IPS-18c (cell line): ENCODE measurements at regions not wholly inside any gene's neighbourhood (a gene's known extent, or its start where the extent isn't known, plus 50 kb on each side); places are given as distances from the start of the nearest gene placed in this dataset.
"Not testable (repeated sequence)": the region's sequence is repeated elsewhere in the genome, so short reads cannot be mapped to it uniquely, and the experiment has no call there.

Experiments
- H3K4me3 ChIP-seq: 2 replicates; pipeline ENCODE4 v1.7.0; 2013; ENCODE audit warnings: low read depth, mild to moderate bottlenecking, low read length, moderate library complexity; ENCODE audit not compliant: insufficient read depth
- H3K9me3 ChIP-seq: one replicate; pipeline ENCODE4 v1.6.1; 2013; ENCODE audit warnings: mild to moderate bottlenecking, low read length, moderate library complexity; ENCODE audit not compliant: control insufficient read depth, insufficient read depth

DNA sequence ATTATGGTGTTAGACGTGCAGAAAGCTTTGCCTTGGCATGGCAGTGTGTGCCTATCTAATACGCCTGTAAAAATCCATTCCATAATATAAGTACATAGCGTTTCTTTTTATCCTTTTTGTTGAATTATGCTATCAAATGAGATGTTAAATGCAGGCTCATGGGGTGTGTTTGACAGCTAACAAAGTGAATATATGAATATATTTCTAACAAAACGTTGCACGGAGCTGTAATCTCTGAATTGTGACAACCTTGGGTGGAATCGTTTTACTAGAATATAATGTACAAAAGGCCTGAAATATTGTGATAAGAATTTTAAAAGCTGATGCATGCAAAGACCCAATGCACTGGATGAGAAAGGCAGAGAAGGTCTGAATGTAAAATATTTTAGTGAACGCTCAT is 763.7 kb upstream of the TMEM132C start:
- Histone ChIP-seq H3K4me3 (no peak overlapping the region), H3K9me3 (no peaks in the 10 kb centered on the region)

DNA sequence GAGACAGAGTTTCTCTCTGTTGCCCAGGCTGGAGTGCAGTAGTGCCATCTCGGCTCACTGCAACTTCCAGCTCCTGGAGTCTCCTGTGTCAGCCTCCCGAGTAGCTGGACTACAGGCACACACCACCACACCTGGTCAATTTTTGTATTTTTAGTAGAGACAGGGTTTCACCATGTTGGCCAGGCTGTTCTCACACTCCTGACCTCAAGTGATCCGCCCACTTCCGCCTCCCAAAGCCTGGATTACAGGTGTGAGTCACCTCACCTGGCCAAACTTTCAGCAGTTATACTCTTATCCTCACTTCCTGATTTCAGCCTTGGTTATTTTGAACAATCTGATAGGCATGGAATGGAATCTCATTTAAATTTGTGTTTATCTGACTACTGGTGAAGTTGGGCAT is 763.0 kb upstream of the TMEM132C start:
- H3K9me3 ChIP-seq, H3K4me3 ChIP-seq: not testable (repeated sequence)

DNA sequence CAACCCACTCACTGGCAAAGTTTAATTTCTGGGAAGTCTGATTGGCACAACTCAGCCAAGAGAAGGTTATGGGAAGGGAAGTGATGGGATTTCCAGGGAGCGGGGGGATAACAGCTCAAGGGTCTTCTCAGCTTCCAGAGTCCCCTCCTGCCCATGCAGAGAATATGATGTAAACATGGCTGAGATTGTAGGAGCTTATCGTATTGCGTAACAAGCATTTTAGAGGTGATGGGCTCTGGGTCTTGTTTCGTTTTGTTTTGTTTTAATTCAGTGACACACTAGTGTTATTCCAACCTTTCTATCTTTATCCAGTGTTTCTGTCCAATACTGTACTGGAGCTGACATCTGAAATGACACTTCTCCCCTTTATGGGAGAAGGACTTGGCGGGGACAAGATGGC is 762.1 kb upstream of the TMEM132C start:
- Histone ChIP-seq H3K9me3 (no peaks in the 10 kb centered on the region), H3K4me3 (no peak overlapping the region)

DNA sequence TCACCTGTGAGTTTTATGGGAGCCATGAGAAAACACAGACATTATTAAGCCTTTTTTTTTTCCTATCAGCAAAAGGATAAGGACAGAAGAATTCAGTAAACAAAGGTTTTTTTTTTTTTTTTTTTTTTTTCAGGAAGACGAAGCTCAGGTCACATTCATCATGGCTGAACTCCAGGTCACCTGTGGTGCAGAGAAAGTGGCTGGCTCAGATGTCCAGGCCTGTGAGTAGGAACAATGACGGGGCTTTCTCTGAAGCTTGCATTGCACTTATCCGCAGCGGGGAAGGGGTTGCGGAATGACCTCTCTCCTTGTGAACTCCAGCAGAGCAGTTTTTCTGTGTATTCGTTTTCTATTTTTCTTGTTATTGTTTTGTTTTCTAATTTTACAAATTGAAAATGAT is 759.6 kb upstream of the TMEM132C start:
- no peaks in the 10 kb centered on the region for H3K9me3 ChIP-seq
- H3K4me3 ChIP-seq = no peak overlapping the region

DNA sequence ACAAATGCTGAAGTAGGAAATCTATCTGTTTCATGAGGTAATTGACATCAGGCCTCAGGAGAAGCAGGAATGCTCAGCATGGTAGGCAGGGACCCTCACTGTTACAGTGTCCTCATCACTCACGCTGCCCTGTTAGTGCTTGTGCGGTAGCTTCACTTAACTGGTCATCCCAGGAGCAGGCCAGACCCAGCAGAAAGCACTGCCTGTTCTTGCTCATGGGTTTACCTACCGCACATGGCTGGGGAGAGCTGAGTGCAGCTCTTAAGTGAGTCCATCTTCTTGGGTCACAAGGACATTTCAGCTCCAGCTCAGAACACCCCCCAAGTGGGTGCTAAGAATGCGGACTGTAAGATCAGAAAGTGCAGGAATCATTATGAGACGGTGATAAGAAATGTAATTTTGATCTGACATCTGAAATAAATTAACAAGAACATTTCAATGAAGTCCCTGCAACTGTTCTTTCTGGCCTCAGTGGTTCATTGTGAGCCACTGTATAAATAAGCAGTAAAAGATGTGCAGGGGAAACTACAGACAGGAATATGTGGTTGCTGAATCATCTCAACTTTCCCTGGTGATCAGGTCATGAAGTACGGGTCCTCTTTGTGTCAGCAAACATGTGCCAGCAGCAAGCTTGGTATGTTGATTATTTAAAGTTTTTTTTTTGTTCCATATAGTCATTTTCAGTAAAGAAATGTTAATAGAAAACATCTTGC is 757.7 kb upstream of the TMEM132C start:
- Histone ChIP-seq H3K9me3 (no peaks in the 10 kb centered on the region), H3K4me3 (no peak overlapping the region)

DNA sequence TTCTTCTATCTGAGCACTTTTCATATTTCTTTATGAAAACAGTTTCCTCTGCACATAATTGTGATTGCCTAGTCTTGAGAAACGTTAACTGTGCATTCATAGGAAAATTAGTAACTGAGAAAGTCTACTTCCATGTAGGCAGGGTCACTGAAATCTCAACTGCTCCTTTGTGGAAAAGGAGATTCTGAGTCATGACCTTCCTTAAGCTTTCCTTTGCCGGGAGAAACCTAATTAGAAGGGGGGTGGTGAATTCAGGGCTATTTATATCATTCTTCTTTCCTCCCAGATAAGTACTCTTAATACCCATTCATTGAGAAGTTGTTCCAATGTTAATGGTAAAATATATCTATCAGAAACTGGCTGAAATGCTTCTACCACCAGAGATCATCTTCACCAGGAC is 751.0 kb upstream of the TMEM132C start:
- Histone ChIP-seq H3K9me3 (no peaks in the 10 kb centered on the region), H3K4me3 (no peak overlapping the region)

DNA sequence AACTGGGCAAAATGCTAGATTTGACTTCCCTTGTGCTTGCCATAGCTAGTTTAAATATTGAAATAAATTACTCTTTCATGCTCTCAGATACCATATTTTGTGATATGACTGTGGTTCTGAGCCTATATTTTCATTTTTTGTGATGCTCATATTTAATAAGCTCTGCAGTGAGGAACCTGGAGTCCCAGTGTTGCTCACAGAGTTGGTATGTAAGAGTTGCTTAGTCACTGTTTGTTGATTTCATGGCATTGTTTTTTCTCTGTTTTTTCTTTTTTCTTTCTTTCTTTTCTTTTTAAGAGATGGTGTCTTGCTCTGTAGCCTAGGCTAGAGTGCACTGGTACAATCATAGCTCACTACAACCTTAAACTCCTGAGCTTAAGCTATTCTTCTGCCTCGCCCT is 750.5 kb upstream of the TMEM132C start:
- no peaks in the 10 kb centered on the region for H3K9me3 ChIP-seq
- H3K4me3 ChIP-seq = no peak overlapping the region

DNA sequence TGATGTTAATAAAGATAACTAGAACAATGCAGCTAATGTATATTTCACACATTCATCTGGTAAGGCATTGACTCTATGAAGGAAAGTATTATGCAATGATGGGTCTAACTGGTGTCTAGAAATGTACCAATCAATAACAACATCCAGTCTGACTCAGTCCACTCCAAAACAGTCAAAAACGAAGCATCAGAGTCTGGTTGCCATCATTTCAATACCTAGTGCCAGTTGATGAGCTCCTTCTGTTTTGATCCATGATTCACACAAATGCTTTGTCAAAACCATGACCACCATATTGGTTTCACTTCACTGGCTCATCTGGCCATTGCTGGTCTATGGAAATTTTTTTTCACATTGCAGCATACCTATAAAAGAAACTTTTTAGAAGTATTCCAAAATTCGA is 747.2 kb upstream of the TMEM132C start:
- no peaks in the 10 kb centered on the region for H3K9me3 ChIP-seq
- H3K4me3 ChIP-seq = no peak overlapping the region

DNA sequence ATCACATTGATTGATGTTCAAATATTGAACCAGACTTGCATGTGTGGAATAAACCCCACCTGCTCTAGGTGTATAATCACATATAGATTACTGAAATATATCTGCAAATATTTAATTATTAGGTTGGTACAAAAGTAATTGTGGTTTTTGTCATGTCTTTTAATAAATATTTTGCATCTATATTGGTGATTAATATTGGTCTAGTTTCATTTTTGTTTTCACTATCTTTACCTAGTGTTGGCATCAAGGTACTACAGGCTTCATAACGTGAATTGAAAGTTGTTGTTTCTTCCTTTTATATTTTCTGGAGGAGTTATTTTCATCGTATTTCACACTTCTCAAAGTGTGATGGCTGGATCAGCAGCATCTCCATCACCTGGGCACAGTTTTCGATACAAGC is 740.0 kb upstream of the TMEM132C start:
- Histone ChIP-seq H3K9me3 (no peaks in the 10 kb centered on the region), H3K4me3 (no peak overlapping the region)

DNA sequence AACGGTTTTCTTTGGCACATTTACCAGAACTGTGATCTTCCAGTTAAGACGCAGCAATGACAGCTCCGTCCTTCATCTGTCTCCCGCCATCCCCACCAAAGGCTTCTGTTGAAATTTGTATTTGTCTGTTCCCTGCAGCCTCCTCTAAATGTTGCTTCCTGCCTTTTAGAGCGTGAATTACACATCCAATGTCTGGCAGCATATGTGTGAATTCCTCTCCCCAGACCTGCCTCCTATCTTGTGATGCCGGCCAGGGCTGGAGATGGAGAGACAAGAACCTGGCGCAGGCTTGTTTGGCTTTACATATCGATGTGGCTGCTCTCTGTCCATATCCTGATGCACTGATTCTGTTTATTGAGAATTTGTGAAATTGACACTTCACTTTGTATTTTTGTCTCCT is 738.4 kb upstream of the TMEM132C start:
- Histone ChIP-seq H3K4me3 (no peak overlapping the region), H3K9me3 (no peaks in the 10 kb centered on the region)

DNA sequence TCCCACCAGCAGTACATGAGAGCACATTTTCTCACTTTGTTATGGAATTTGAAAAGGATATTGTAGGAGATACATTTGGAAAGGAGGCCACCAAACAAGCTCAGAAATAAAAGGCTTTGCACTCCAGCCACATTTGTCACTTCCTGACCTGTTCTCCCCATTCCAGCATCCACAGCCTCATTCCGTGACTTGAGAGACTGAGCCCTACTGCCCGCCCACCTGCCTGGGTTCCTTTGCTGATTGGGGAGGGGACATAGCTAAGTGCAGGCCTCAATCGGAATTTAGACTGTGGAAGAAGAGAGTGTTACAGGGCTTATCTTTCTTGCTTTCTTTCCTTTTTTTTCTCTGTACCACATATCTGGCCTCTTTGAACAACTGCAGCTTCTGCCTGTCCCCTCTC is 735.4 kb upstream of the TMEM132C start:
- Histone ChIP-seq H3K9me3 (no peaks in the 10 kb centered on the region), H3K4me3 (no peak overlapping the region)

DNA sequence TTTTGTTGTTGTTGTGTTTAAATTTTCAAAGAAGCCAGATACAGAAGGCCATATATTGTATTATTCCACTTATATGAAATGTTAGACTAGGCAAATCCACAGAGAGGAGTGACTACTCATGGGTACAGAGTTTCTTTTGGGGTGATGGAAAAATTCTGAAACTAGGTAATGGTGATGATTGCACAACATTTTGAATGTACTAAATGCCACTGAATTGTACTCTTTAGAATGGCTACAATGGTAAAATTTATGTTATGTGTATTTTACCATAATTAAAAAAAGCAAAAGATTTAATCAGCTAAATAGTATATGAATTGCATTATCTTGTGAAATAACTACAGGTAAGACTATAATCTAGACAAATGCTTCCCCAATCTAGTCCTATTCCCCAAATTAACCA is 733.6 kb upstream of the TMEM132C start:
- H3K4me3 ChIP-seq = no peak overlapping the region
- H3K9me3 ChIP-seq = no peaks in the 10 kb centered on the region

DNA sequence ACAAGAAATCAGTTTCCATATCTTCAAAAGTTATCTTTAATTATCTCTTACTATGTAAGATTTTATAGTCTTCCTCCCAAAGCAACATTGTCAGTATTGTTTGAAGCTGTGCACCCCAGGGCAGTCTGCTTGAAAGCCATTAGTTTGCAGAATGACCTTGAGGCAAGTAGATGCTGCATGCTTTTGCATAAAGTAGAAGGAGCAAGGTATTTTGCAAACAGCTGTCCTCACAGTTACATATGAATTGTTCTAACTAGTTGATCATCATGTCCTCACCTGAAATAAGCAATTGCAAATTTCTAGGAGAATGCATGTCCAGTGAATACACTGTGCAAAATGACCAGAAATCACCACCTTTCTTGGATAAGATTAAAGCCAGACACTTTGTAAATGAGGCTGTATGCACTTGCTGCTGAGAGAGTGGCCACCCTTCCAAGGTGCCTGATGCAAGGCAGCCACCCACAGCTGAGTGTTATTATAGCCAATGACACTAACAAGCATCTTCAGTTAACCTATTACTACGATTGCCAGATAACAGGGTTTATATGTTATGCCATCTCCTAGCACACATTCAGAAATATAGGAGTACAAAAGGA is 730.0 kb upstream of the TMEM132C start:
- no peak overlapping the region for H3K4me3 ChIP-seq
- H3K9me3 ChIP-seq = no peaks in the 10 kb centered on the region

DNA sequence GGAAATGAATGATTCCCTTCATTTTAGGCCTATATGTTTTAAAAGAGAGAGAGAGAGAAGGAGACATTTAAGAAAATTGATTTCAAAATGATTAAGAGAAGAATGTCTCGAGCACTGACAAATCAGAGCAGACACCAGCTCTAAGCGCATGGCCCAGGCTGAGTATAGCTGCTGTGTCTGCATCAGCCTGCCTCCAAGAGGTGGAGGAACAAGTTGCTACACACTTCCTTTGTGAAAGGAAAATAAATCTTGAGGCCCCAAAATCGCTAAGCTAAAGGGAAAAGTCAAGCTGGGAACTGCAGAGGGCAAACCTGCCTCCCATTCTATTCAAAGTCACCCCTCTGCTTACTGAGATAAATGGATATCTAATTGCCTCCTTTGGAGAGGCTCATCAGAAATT is 728.7 kb upstream of the TMEM132C start:
- no peak overlapping the region for H3K4me3 ChIP-seq
- no peaks in the 10 kb centered on the region for H3K9me3 ChIP-seq

DNA sequence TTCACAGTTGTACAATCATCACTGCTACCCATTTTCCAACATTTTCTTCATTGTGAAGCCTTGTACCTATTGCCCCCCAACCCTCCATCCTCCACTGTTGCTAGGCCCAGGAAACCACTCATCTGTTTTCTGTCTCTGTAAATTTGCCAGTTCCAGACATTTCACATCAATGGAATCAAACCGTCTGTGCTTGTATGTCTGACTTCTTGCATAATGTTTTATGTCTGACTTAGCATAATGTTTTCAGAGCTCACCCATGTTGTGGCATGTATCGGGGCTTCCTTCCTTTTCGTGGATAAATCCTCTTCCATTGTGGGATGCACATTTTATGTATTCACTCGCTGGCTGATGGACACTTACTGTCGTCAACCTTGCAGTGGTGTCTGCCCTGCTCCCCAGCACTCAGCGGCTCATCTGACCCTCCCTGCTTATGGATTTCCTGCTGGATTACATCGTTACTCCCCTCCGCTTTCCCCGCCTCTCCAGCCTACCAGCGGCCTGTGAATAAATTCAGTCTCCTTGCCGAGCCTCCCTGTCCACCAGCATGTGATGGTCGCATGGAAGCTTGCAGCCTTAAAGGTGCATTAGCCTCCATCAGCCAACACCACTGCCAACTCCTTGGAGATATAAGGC is 727.6 kb upstream of the TMEM132C start:
- no peaks in the 10 kb centered on the region for H3K9me3 ChIP-seq

DNA sequence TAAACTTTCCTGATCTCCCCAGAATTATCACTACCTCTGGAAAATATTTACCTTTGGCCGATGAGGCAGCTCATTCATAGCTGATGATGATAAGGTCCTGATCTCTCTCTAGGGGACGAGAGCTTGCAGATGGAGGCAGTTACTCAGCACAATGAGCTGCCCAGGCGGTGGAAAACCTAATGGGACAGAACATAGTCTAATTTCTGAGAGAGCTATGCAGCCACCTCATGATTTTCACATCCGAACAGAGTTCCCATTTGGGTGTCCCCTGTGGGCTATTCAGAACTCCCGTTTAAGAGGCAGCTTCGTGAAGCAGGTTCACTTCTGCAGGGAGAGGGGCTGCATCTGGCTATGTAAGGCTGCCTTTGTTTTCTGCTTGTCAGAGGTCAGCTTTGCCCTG is 724.6 kb upstream of the TMEM132C start:
- Histone ChIP-seq H3K9me3 (no peaks in the 10 kb centered on the region), H3K4me3 (no peak overlapping the region)

More for the DNA sequence above, 727.6 kb upstream of the TMEM132C start:
- no peak overlapping the region for H3K4me3 ChIP-seq

DNA sequence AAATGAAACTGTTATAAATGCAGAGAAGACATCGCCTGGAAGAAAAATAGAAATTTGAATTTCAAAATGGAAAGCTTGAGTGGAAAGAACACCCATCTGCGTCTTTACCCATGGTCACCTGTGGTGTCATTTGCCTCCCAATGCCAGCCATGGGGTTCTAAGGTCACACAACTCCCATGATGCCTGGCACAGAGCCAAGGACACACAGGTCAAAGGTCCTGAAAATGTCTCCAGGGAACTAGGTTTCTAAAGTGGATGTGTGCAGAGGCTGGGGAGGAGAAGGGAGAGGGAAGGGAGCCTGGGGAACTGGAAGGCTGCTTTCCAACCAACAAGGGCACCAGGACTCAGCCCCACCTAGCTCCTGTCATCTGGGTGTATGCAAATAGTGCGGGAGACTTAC is 724.0 kb upstream of the TMEM132C start:
- no peak overlapping the region for H3K4me3 ChIP-seq
- H3K9me3 ChIP-seq = no peaks in the 10 kb centered on the region

DNA sequence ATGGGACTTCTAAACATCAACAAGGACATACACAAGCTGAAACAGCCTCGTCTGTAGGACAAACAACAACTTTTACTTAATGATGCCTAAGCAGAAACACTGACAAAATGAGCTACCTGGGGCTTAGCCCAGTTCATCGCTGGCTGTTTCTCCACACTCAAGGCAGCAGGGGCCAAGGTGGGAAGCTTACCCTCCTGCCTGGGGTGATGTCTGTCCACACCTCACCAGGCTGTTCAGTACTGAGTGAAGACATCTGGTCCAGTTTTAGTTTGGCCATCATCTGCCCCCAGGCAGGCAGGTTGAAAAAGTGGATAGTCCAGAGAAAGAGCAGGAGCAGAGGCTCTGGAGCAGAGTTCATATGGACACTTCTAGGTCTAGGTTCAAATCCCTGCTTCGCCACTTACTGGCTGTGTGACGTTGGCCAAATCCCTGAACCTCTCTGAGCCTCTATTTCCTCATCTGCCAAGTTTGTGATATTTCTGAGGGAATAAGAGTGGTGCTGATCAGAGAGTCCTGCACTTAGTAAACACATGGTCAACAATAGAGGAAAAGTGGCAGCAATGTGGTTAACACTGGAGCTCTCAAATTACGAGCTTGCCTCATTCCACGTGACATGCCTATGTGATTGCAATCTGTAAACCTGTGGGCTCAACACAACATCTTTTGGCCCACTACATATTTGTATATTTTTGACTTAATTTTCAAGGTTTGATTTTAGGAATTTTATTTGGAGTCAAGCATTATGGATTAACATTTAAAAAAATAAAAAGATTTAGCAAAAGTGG is 720.1 kb upstream of the TMEM132C start:
- no peak overlapping the region for H3K4me3 ChIP-seq
- no peaks in the 10 kb centered on the region for H3K9me3 ChIP-seq
